DMS79 treated with DMSO at 0.1 percent for 48 hours (cell line): ENCODE measurements at regions not wholly inside any gene's neighbourhood (a gene's known extent, or its start where the extent isn't known, plus 50 kb on each side); places are given as distances from the start of the nearest gene placed in this dataset.

Experiments used
- DNase-seq: peaks from one replicate; lab custom pipeline; 2025; lab: John Stamatoyannopoulos, UW

GRCh38 chr13:50104493-50104892 lies 89.2 kb downstream of the KCNRG start:
- no peak for DNase-seq

- DNase-seq, result no peak
Measured at GRCh38 chr13:50106559-50106958, 91.3 kb downstream of the KCNRG start.

GRCh38 chr13:50107205-50107604 lies 92.0 kb downstream of the KCNRG start:
- DNase-seq, result no peak

GRCh38 chr13:50114961-50115360 lies 99.7 kb downstream of the KCNRG start:
- no peak for DNase-seq

- peak; percentile 10 for DNase-seq
Measured at GRCh38 chr13:50115695-50116094, 100.5 kb downstream of the KCNRG start.

- DNase-seq, result no peak
Measured at GRCh38 chr13:50116430-50116973, 101.3 kb downstream of the KCNRG start.

GRCh38 chr13:50119591-50119990 lies 104.3 kb downstream of the KCNRG start:
- DNase-seq, result no peak

GRCh38 chr13:50122455-50122854 lies 107.2 kb downstream of the KCNRG start:
- no peak for DNase-seq

GRCh38 chr13:50123002-50123401 lies 107.8 kb downstream of the KCNRG start:
- no peak for DNase-seq

- DNase-seq, result peak; percentile 31
Measured at GRCh38 chr13:50123515-50123861, 108.2 kb downstream of the KCNRG start.

- DNase-seq, result peak; percentile 83
Measured at GRCh38 chr13:50123862-50124535, 108.8 kb downstream of the KCNRG start.

GRCh38 chr13:50124536-50125303 lies 109.5 kb downstream of the KCNRG start:
- DNase-seq, result no peak

- peak; percentile 49 for DNase-seq
Measured at GRCh38 chr13:50125304-50125553, 110.0 kb downstream of the KCNRG start.

- peak; percentile 85 for DNase-seq
Measured at GRCh38 chr13:50125554-50126262, 110.5 kb downstream of the KCNRG start.

GRCh38 chr13:50126263-50126992 lies 111.2 kb downstream of the KCNRG start:
- peak; percentile 47 for DNase-seq

GRCh38 chr13:50126993-50127725 lies 111.9 kb downstream of the KCNRG start:
- no peak for DNase-seq

GRCh38 chr13:50127726-50128291 lies 112.6 kb downstream of the KCNRG start:
- no peak for DNase-seq

GRCh38 chr13:50128428-50128931 lies 113.2 kb downstream of the KCNRG start:
- no peak for DNase-seq

GRCh38 chr13:50129081-50129705 lies 113.9 kb downstream of the KCNRG start:
- no peak for DNase-seq

- DNase-seq, result no peak
Measured at GRCh38 chr13:50129706-50130122, 114.5 kb downstream of the KCNRG start.
